Common myeloid progenitor, CD34-positive (primary cell): ENCODE measurements at regions not wholly inside any gene's neighbourhood (a gene's known extent, or its start where the extent isn't known, plus 50 kb on each side); places are given as distances from the start of the nearest gene placed in this dataset.

ENCODE experiments used
- CTCF ChIA-PET: fragments of 350-600 bp; sonication (Branson Sonifier 250); formaldehyde crosslinking; loops from one replicate; lab custom pipeline; 2021; ENCODE audit warnings: antibody characterized with exemption; lab: Charles Lee
- POLR2A ChIA-PET: fragments of 350-600 bp; sonication (Branson Sonifier 250); formaldehyde crosslinking; loops from one replicate; lab custom pipeline; 2021; ENCODE audit warnings: antibody characterized with exemption; lab: Charles Lee
- DNase-seq, 3 donors: peaks; one replicate each; pipeline versions ENCODE4 v3.0.0 to v3.0.0-alpha.2; 2013
- H3K27ac ChIP-seq, 2 experiments: 1 replicate in 1 of 2; 2 replicates in 1 of 2; pipeline ENCODE4 v1.7.0; 2013; ENCODE audit warnings: inconsistent platforms in 2 of 2, low read length in 2 of 2, mild to moderate bottlenecking in 2 of 2, low read depth in 1 of 2, moderate library complexity in 1 of 2; ENCODE audit not compliant: severe bottlenecking in 2 of 2, insufficient read depth in 1 of 2, poor library complexity in 1 of 2
- H3K27me3 ChIP-seq, 5 experiments: replicated peaks in 2 of 5; 1 replicate in 3 of 5; 2 replicates in 2 of 5; pipeline versions ENCODE4 v1.6.1 to v1.7.0; 2013; ENCODE audit warnings: low read length in 4 of 5, mild to moderate bottlenecking in 2 of 5, moderate library complexity in 2 of 5, inconsistent platforms in 1 of 5; ENCODE audit not compliant: insufficient read depth in 5 of 5, control insufficient read depth in 4 of 5
- H3K36me3 ChIP-seq, 4 experiments: 1 replicate in 2 of 4; 2 replicates in 2 of 4; pipeline versions ENCODE4 v1.6.1 to v1.7.0; 2013; ENCODE audit warnings: low read length in 3 of 4, control low read depth in 1 of 4, mild to moderate bottlenecking in 1 of 4; ENCODE audit not compliant: control insufficient read depth in 4 of 4, insufficient read depth in 4 of 4
- H3K4me1 ChIP-seq, 4 experiments: 1 replicate in 3 of 4; 2 replicates in 1 of 4; pipeline versions ENCODE4 v1.6.1 to v1.7.1; 2013; ENCODE audit warnings: low read length in 3 of 4, mild to moderate bottlenecking in 3 of 4, control low read depth in 1 of 4, inconsistent platforms in 1 of 4, moderate library complexity in 1 of 4; ENCODE audit not compliant: control insufficient read depth in 4 of 4, insufficient read depth in 4 of 4; ENCODE audit errors: control extremely low read depth in 1 of 4
- H3K4me3 ChIP-seq, 7 experiments: 1 replicate in 4 of 7; 2 replicates in 3 of 7; pipeline versions ENCODE4 v1.5.1 to v1.7.0; 2013; ENCODE audit warnings: mild to moderate bottlenecking in 7 of 7, low read length in 6 of 7, moderate library complexity in 6 of 7, inconsistent platforms in 2 of 7, low read depth in 2 of 7, control low read depth in 1 of 7; ENCODE audit not compliant: insufficient read depth in 4 of 7, control insufficient read depth in 1 of 7; ENCODE audit errors: extremely low read depth in 1 of 7
- H3K9me3 ChIP-seq, 5 experiments: 1 replicate in 4 of 5; 2 replicates in 1 of 5; pipeline versions ENCODE4 v1.6.1 to v1.7.1; 2013; ENCODE audit warnings: low read length in 4 of 5, mild to moderate bottlenecking in 2 of 5, inconsistent platforms in 1 of 5, low read depth in 1 of 5, moderate library complexity in 1 of 5; ENCODE audit not compliant: control insufficient read depth in 4 of 5, insufficient read depth in 2 of 5; ENCODE audit errors: control extremely low read depth in 1 of 5
- WGBS: methylation state at CpG from one replicate; pipeline ENCODE4 v1.1.5; 2013; ENCODE audit not compliant: insufficient coverage; 5-methylcytosine and 5-hydroxymethylcytosine counted together

GRCh38 chr2:220579452-220579851 lies 952.0 kb downstream of the SLC4A3 start:
- Histone ChIP-seq H3K4me3 (no peak overlapping the region), H3K27ac (no peak overlapping the region), H3K9me3 (no peaks in the 10 kb centered on the region), H3K4me1 (no peaks in the 10 kb centered on the region), H3K36me3 (no peaks in the 10 kb centered on the region), H3K27me3 (no peaks in the 10 kb centered on the region)
- DNase-seq, result no peak
- WGBS, result no CpG with 5 or more reads among the region's 2 CpGs
- POLR2A ChIA-PET, result no interaction called here
- CTCF ChIA-PET, result no interaction called here

GRCh38 chr2:220580113-220580512 lies 952.7 kb downstream of the SLC4A3 start:
- Histone ChIP-seq H3K36me3 (no peaks in the 10 kb centered on the region), H3K9me3 (no peaks in the 10 kb centered on the region), H3K27ac (no peak overlapping the region), H3K4me3 (no peak overlapping the region), H3K27me3 (no peaks in the 10 kb centered on the region), H3K4me1 (no peaks in the 10 kb centered on the region)
- POLR2A ChIA-PET, result no interaction called here
- CTCF ChIA-PET, result no interaction called here
- DNase-seq, result no peak
- 83% methylated on average over 1 of the region's 2 CpGs for WGBS

GRCh38 chr2:220583725-220584124 lies 956.3 kb downstream of the SLC4A3 start:
- Histone ChIP-seq H3K27ac (no peak overlapping the region), H3K36me3 (no peaks in the 10 kb centered on the region), H3K4me3 (no peak overlapping the region), H3K4me1 (no peaks in the 10 kb centered on the region), H3K27me3 (no peaks in the 10 kb centered on the region), H3K9me3 (no peaks in the 10 kb centered on the region)
- WGBS, result 79% methylated on average over 2 of the region's 2 CpGs
- DNase-seq, result no peak
- ChIA-PET CTCF (no interaction called here), POLR2A (no interaction called here)

GRCh38 chr2:220585241-220585640 lies 957.8 kb downstream of the SLC4A3 start:
- 80% methylated on average over 1 of the region's 2 CpGs for WGBS
- H3K36me3 ChIP-seq, result no peaks in the 10 kb centered on the region
- H3K27me3 ChIP-seq, result no peaks in the 10 kb centered on the region
- CTCF ChIA-PET, result no interaction called here
- no peak overlapping the region for H3K4me3 ChIP-seq
- DNase-seq, result no peak
- H3K4me1 ChIP-seq, result no peaks in the 10 kb centered on the region
- no peak overlapping the region for H3K27ac ChIP-seq
- H3K9me3 ChIP-seq, result no peaks in the 10 kb centered on the region
- POLR2A ChIA-PET, result no interaction called here

GRCh38 chr2:220586980-220587530 lies 959.6 kb downstream of the SLC4A3 start:
- CTCF ChIA-PET, result no interaction called here
- Histone ChIP-seq H3K9me3 (no peaks in the 10 kb centered on the region), H3K4me1 (no peaks in the 10 kb centered on the region), H3K27ac (no peak overlapping the region), H3K36me3 (no peaks in the 10 kb centered on the region), H3K27me3 (no peaks in the 10 kb centered on the region), H3K4me3 (no peak overlapping the region)
- no peak for DNase-seq
- 96% methylated on average over 4 of the region's 5 CpGs for WGBS
- POLR2A ChIA-PET, result no interaction called here

GRCh38 chr2:220588148-220588547 lies 960.7 kb downstream of the SLC4A3 start:
- Histone ChIP-seq H3K36me3 (no peaks in the 10 kb centered on the region), H3K4me3 (no peak overlapping the region), H3K27ac (no peak overlapping the region), H3K27me3 (no peaks in the 10 kb centered on the region), H3K4me1 (no peaks in the 10 kb centered on the region), H3K9me3 (no peaks in the 10 kb centered on the region)
- POLR2A ChIA-PET, result no interaction called here
- 98% methylated on average over 4 of the region's 5 CpGs for WGBS
- DNase-seq, result no peak
- CTCF ChIA-PET, result no interaction called here

- 100% methylated on average over 1 of the region's 1 CpG for WGBS
- Histone ChIP-seq H3K27ac (no peak overlapping the region), H3K4me3 (no peak overlapping the region), H3K9me3 (no peaks in the 10 kb centered on the region), H3K4me1 (no peaks in the 10 kb centered on the region), H3K36me3 (no peaks in the 10 kb centered on the region), H3K27me3 (no peaks in the 10 kb centered on the region)
- POLR2A ChIA-PET, result no interaction called here
- no peak for DNase-seq
- CTCF ChIA-PET, result no interaction called here
Observed at GRCh38 chr2:220590476-220590875, 963.0 kb downstream of the SLC4A3 start.
